DND-41 (cell line): ENCODE measurements at regions not wholly inside any gene's neighbourhood (a gene's known extent, or its start where the extent isn't known, plus 50 kb on each side); places are given as distances from the start of the nearest gene placed in this dataset.
"Not testable (repeated sequence)": the region's sequence is repeated elsewhere in the genome, so short reads cannot be mapped to it uniquely, and the experiment has no call there.

Experiments used
- CTCF ChIP-seq: IDR thresholded peaks from 2 replicates; pipeline ENCODE4 v1.5.1; 2012; ENCODE audit warnings: borderline replicate concordance, low read length, moderate library complexity, mild to moderate bottlenecking; ENCODE audit not compliant: poor library complexity, severe bottlenecking; ENCODE audit errors: extremely low read depth
- EZH2 ChIP-seq: IDR thresholded peaks from 3 replicates; pipeline ENCODE4 v1.6.1; 2012; ENCODE audit warnings: borderline replicate concordance, low read depth, mild to moderate bottlenecking, moderate library complexity, low read length, inconsistent platforms; ENCODE audit not compliant: severe bottlenecking

GRCh38 chr12:131337861-131338260, 373.0 kb upstream of the SFSWAP start:
- not testable (repeated sequence) for TF ChIP-seq CTCF, EZH2
